BE2C (cell line): ENCODE measurements at regions not wholly inside any gene's neighbourhood (a gene's known extent, or its start where the extent isn't known, plus 50 kb on each side); places are given as distances from the start of the nearest gene placed in this dataset.

ENCODE experiments used
- DNase-seq: peaks from one replicate; pipeline ENCODE4 v3.0.0-alpha.2; 2020
- H3K27me3 ChIP-seq: fragments of 250-450 bp; sonication (Bioruptor Pico); 2 replicates; pipeline ENCODE4 v1.5.1; 2020; ENCODE audit warnings: mild to moderate bottlenecking
- H3K36me3 ChIP-seq: fragments of 250-450 bp; sonication (Bioruptor Pico); 2 replicates; pipeline ENCODE4 v1.5.1; 2020; ENCODE audit warnings: mild to moderate bottlenecking
- H3K4me1 ChIP-seq: fragments of 250-450 bp; sonication (Bioruptor Pico); 2 replicates; pipeline ENCODE4 v1.5.1; 2020
- H3K4me3 ChIP-seq: 2 replicates; pipeline ENCODE4 v1.5.1; 2011; ENCODE audit warnings: low read depth, low read length
- H3K9me3 ChIP-seq: fragments of 250-450 bp; sonication (Bioruptor Pico); 2 replicates; pipeline ENCODE4 v1.5.1; 2020
- TF ChIP-seq, protein P1 (sequence below): IDR thresholded peaks from 2 replicates; pipeline ENCODE4 v1.5.1; 2012; ENCODE audit warnings: mild to moderate bottlenecking, low read depth, low read length

DNA sequence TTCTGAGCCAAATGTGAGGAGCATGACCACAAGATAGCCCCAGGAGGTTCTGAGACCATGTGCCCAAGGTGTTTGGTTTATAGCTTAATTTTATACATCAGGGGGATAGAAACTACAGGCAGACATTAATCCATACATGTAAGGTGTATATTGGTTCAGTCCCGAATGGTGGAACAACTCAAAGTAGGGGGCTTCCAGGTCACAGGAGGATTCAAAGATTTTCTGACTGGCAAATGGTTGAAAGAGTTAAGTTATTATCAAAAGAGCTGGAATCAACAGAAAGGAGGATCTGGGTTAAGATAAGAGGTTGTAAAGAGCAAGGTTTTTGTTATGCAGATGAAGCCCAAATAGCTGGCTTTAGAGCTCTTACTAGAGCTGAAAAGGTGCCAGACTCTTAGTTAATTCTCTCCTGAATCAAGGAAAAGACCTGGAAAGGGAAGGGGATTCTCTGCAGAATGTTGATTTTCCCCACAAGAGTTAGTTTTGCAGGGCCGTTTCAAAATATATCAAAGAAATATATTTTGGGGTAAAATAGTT is 640.0 kb downstream of the IPMK start:
- no peaks in the 10 kb centered on the region for H3K9me3 ChIP-seq
- no peak for DNase-seq
- H3K4me1 ChIP-seq, result no peaks in the 10 kb centered on the region
- H3K27me3 ChIP-seq, result no peaks in the 10 kb centered on the region
- TF ChIP-seq, protein P1, sequence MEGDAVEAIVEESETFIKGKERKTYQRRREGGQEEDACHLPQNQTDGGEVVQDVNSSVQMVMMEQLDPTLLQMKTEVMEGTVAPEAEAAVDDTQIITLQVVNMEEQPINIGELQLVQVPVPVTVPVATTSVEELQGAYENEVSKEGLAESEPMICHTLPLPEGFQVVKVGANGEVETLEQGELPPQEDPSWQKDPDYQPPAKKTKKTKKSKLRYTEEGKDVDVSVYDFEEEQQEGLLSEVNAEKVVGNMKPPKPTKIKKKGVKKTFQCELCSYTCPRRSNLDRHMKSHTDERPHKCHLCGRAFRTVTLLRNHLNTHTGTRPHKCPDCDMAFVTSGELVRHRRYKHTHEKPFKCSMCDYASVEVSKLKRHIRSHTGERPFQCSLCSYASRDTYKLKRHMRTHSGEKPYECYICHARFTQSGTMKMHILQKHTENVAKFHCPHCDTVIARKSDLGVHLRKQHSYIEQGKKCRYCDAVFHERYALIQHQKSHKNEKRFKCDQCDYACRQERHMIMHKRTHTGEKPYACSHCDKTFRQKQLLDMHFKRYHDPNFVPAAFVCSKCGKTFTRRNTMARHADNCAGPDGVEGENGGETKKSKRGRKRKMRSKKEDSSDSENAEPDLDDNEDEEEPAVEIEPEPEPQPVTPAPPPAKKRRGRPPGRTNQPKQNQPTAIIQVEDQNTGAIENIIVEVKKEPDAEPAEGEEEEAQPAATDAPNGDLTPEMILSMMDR, result no peak
- no peaks in the 10 kb centered on the region for H3K36me3 ChIP-seq
- no peak overlapping the region for H3K4me3 ChIP-seq

DNA sequence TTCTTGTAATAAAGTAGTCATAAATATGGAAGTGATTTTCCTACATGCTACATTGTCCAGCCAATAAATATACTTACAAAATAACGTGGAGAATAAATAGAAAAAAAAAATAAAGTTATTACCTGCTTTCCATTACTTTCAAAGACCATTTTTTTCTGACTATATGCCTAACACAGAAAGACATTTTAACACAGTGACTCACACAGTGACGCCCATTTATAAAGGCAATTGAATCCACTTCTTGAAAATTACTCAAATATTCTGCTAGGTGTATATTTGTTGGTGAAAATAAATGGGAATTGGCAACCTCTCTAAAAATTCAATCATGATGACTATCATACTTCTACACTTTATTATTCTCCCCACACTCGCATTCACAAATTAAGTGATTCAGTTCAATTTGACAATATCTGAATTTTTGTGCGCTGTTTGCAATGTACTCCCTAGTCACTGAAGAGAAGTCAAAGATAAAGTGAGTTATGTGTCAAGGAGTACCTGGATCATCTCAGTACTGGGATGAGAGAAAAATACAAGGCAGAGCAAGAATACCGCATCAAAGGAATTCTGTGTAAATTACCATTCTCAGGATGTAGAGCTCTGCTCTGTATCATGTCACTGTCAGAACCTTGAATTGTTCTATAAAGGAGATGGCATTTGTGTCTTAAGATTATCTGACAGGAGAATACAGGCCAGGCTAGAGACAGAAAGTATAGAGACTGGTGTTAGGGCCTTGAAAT is 642.7 kb downstream of the IPMK start:
- H3K36me3 ChIP-seq, result no peaks in the 10 kb centered on the region
- DNase-seq, result no peak
- H3K9me3 ChIP-seq, result no peaks in the 10 kb centered on the region
- TF ChIP-seq, protein P1, result no peak
- no peaks in the 10 kb centered on the region for H3K4me1 ChIP-seq
- H3K4me3 ChIP-seq, result no peak overlapping the region
- H3K27me3 ChIP-seq, result no peaks in the 10 kb centered on the region

DNA sequence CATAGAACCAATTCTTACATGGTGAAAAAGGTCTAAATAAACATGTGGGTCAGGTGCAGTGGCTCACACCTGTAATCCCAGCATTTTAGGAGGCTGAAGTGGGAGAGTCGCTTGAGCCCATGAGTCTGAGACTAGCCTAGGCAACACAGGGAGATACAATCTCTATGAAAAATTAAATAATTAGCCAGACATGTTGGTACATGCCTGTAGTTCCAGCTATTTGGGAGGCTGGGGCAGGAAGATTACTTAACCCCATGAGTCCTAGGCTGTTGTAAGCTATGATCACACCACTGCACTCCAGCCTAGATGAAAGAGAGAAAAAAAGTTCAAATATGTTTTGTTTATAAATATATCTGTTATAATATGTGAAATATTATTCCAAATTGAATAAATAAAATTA is 643.6 kb downstream of the IPMK start:
- no peak for DNase-seq
- Histone ChIP-seq H3K4me3 (no peak overlapping the region), H3K9me3 (no peaks in the 10 kb centered on the region), H3K27me3 (no peaks in the 10 kb centered on the region), H3K36me3 (no peaks in the 10 kb centered on the region), H3K4me1 (no peaks in the 10 kb centered on the region)
- TF ChIP-seq, protein P1, result no peak

DNA sequence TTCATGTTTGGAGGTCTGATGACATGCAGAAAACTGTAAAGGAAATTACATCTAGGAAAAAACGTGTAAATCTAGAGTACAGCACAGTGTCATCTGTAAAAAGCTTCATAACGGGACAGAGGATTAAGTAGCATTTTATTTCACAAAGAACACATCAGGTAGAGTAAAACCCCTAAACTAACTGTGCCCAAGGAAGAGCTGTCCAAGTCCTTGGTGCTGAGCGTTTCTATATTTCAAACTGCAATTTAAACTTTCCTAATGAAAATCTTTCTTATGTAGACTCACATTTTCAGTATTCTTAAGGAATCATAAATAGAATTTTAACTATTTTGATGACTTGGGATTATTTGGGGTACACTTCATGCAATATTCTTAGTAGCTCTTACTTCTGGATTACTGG is 646.2 kb downstream of the IPMK start:
- Histone ChIP-seq H3K9me3 (no peaks in the 10 kb centered on the region), H3K4me3 (no peak overlapping the region), H3K36me3 (no peaks in the 10 kb centered on the region), H3K27me3 (no peaks in the 10 kb centered on the region), H3K4me1 (no peaks in the 10 kb centered on the region)
- DNase-seq, result no peak
- TF ChIP-seq, protein P1, result no peak

DNA sequence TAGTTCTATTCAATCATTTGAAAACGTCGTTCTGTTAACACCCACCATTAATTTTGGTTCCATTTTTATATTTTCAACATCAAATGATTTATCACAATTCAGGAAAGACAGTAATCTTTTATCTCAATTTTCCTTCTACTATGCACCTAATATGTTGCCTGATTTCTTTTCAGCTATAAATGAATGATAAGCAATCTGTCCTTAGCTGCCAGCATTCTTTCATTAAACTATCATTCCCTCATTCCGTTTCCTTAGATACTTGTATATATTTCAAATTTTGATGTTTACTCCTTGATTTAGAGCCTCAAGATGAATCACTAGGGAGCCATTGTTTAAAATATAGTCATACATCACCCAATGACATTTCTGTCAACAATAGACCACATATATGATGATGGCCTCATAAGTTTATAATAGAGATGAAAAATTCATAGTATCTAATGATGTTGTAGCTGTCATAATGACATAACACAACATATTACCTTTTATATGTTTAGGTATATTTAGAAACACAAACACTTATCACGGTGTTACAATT is 661.7 kb downstream of the IPMK start:
- no peak overlapping the region for H3K4me3 ChIP-seq
- H3K9me3 ChIP-seq, result no peaks in the 10 kb centered on the region
- no peak for DNase-seq
- TF ChIP-seq, protein P1, result no peak
- H3K36me3 ChIP-seq, result no peaks in the 10 kb centered on the region
- H3K27me3 ChIP-seq, result no peaks in the 10 kb centered on the region
- no peaks in the 10 kb centered on the region for H3K4me1 ChIP-seq

DNA sequence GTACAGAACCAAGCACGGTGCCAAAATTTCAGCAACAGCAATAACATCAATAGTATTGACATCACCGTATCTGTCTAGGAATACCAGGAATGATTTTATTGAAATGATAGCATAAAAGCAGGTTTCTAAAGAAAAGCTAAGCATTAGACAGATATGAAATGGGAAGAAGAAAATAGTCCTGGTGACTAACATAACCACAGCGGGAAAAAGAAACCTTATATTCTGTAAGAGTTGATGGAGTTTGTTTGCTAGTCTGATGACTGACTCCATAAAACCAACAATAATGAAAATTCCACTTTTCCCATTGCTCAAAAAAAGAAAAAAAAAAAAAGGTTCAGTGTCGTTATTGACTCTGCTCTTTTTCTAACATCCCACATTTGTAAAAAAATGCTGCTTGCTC is 668.3 kb downstream of the IPMK start:
- H3K4me1 ChIP-seq, result no peaks in the 10 kb centered on the region
- DNase-seq, result no peak
- H3K27me3 ChIP-seq, result no peaks in the 10 kb centered on the region
- H3K36me3 ChIP-seq, result no peaks in the 10 kb centered on the region
- TF ChIP-seq, protein P1, result no peak
- H3K4me3 ChIP-seq, result no peak overlapping the region
- no peaks in the 10 kb centered on the region for H3K9me3 ChIP-seq
